ENCODE measurements at regions not wholly inside any gene's neighbourhood (a gene's known extent, or its start where the extent isn't known, plus 50 kb on each side); places are given as distances from the start of the nearest gene placed in this dataset.

DNA sequence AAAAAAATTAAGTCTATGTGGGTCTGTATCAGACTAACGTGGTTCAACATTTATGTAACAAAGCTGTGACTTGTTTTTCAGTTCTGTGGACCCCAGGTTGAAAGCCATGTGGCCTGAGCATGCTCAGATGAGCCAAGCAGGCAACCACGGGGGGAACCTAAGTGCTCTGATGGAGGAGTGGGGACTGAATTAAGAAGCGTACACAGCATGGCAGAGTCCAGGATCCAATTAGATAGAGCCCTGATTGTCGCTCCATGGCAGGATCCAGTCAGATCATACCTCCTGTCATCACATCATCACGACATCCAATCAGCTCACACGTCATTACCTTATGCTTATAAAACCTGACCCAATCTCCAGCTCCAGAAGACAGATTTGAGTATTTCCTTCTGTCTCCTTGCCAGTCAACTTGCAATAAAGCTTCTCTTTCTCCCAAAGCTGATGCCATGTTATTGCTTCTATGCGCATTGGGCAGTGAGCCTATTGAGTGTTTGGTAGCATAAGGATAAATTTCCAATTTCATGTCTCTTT, 1013.1 kb upstream of the TMEM132C start:
- in situ Hi-C loops (cut with MboI; ENCODE audit: low sequenced_read_pairs): no loop called here

- in situ Hi-C loops (cut with MboI; ENCODE audit: low sequenced_read_pairs): no loop called here
Measured at GRCh38 chr12:127254420-127254955, 1012.5 kb upstream of the TMEM132C start.

GRCh38 chr12:127257366-127257935, 1009.5 kb upstream of the TMEM132C start:
- in situ Hi-C loops (cut with MboI; ENCODE audit: low sequenced_read_pairs): no loop called here

GRCh38 chr12:127260531-127260930, 1006.4 kb upstream of the TMEM132C start:
- in situ Hi-C loops (cut with MboI; ENCODE audit: low sequenced_read_pairs): no loop called here

- in situ Hi-C loops (cut with MboI; ENCODE audit: low sequenced_read_pairs): no loop called here
Measured at GRCh38 chr12:127260999-127261398, 1006.0 kb upstream of the TMEM132C start.

DNA sequence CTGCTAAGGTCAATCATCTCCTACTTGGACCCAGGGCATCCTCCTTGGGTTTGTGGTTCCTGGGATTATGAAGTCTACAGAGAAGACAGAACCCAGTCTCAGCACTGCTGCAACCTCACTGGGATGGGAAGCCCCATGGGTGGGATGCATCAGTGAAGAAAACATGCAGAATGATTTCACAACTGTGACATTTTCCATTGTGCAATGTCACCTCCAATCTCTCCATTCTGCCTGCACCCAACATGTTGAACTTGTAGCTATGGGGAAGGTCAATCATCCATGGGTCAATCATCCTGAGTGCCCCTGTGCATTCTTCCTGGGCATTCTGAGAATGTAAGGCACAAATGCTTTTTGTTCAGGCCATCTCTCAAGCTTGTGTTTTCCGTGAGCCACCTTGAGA, 1004.4 kb upstream of the TMEM132C start:
- in situ Hi-C loops (cut with MboI; ENCODE audit: low sequenced_read_pairs): no loop called here

DNA sequence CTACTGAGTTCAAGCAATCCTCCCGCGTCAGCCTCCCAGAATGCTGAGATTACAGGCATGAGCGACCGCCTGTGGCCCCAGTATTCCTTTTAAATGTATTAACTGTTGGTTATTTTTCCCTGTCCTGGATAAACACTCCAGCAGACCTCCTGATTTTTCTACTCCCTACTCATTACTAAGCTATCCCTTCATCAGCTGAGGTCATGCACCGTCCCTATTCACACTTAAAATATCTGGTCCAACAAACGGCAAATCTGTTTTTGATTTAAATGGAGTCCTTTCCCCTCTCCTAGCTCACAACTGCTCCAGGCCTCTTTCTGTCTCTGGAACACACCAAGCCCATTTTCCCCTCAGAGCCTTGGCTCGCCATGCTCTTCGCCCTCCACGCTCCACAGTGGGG, 1003.3 kb upstream of the TMEM132C start:
- in situ Hi-C loops (cut with MboI; ENCODE audit: low sequenced_read_pairs): no loop called here

DNA sequence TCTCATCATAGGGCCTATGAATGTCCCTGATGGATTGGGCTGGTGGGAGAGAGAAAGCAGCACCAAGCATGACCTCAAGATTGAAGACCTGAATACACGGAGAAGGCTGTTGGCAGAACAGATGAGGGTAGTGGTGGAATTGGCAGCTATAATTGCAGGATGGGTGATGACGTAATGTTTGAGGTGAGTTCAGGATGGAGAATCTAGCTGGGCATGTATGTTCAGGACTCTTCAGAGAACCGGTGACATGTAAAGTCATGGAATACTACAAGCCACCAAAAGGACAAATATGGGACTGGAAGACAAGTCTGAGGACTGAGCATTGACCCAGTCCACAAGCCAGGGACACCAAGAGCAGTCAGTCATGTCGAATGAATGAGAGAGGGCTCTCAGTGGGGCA, 999.8 kb upstream of the TMEM132C start:
- in situ Hi-C loops (cut with MboI; ENCODE audit: low sequenced_read_pairs): no loop called here

GRCh38 chr12:127268213-127268612, 998.8 kb upstream of the TMEM132C start:
- in situ Hi-C loops (cut with MboI; ENCODE audit: low sequenced_read_pairs): no loop called here

GRCh38 chr12:127268706-127269425, 998.1 kb upstream of the TMEM132C start:
- in situ Hi-C loops (cut with MboI; ENCODE audit: low sequenced_read_pairs): no loop called here

GRCh38 chr12:127270193-127270592, 996.8 kb upstream of the TMEM132C start:
- in situ Hi-C loops (cut with MboI; ENCODE audit: low sequenced_read_pairs): no loop called here

DNA sequence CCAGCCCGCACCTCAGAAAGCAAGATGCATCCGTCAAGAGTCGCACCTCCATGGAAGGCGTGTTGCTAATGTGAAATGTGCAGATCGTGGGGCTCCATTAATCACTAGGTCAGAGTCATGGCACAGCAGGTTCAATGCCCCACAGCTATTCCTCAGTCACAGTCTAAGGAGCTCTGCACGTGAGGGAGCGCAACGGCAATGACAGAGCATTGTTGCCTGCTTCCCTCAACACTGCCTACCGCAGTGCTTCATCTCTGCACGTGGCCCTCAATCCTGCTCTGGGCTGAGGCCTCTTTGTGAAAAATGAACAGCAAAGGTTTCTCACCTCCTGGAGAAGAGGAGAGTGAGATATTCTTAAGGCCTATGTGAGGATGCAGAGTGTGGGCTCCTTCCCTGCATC, 995.2 kb upstream of the TMEM132C start:
- in situ Hi-C loops (cut with MboI; ENCODE audit: low sequenced_read_pairs): no loop called here

DNA sequence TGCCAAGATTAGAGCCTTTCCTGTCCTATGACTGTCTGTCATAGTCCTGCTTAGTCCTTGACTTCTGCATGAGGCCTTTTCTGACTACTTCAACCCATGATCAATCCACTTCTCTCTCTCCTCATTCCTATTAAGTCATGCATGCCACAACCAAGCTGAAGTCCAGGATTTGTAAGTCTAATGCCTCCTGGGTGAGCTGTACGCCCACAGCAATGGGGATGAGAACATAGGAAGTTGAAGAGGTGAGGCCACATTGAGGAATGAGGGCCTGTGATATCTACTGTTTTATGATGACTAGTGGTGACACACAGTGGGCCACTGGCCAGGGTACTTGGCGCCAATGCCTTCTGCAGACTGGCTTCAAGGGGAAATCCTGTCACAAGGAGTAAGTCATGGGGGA, 994.1 kb upstream of the TMEM132C start:
- in situ Hi-C loops (cut with MboI; ENCODE audit: low sequenced_read_pairs): no loop called here

GRCh38 chr12:127273626-127274025, 993.3 kb upstream of the TMEM132C start:
- in situ Hi-C loops (cut with MboI; ENCODE audit: low sequenced_read_pairs): no loop called here

DNA sequence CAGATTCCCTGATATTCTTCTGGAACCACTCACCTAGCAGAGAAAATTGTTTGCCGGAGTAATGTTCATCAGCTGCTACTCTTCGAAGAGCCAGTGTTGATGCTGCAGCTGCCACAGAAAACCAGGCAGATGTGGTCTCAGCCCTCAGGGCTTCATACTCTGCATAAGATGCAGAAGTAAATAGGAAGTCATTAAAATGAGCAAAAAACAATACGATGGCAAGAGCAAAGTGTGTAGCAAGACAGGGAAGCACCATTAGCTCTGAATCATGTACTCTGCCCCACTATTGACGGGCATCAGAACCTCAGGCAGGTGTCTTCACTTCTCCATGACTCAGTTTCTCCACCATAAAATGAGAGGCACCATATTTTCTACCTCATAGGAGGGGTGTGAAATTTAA, 991.6 kb upstream of the TMEM132C start:
- in situ Hi-C loops (cut with MboI; ENCODE audit: low sequenced_read_pairs): no loop called here

DNA sequence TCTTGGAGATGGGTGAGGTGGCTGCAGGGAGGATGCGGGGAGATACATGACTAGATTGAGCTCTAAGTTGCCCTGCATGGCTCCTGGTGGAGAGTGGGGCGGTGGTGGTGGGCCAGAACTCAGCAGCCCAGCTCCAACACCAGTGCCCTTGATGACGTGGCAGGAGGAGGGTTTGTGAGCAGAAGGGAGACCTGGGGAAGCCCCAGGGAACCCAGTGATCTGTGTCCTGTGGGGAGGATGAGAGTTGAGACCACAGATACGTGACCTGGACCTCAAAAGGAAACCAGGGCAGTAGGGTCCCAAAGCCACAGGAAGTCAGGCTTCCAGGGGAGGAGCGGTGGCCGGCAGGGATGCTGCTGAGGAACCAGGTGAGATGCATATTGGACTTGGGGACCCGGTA, 989.1 kb upstream of the TMEM132C start:
- in situ Hi-C loops (cut with MboI; ENCODE audit: low sequenced_read_pairs): no loop called here

- in situ Hi-C loops (cut with MboI; ENCODE audit: low sequenced_read_pairs): no loop called here
Measured at GRCh38 chr12:127278351-127278750, 988.6 kb upstream of the TMEM132C start.

- in situ Hi-C loops (cut with MboI; ENCODE audit: low sequenced_read_pairs): no loop called here
Measured at GRCh38 chr12:127280393-127281275, 986.3 kb upstream of the TMEM132C start.

GRCh38 chr12:127282786-127283565, 984.0 kb upstream of the TMEM132C start:
- in situ Hi-C loops (cut with MboI; ENCODE audit: low sequenced_read_pairs): no loop called here

- in situ Hi-C loops (cut with MboI; ENCODE audit: low sequenced_read_pairs): no loop called here
Measured at GRCh38 chr12:127284021-127284420, 982.9 kb upstream of the TMEM132C start.

Measured in HL-60/S4 (cell line).